ENCODE measurements at regions not wholly inside any gene's neighbourhood (a gene's known extent, or its start where the extent isn't known, plus 50 kb on each side); places are given as distances from the start of the nearest gene placed in this dataset.

- Histone ChIP-seq H3K9me3 (ENCODE audit: control insufficient read depth, insufficient read depth, low read length) (no peaks in the 10 kb centered on the region), H3K27me3 (ENCODE audit: control insufficient read depth, insufficient read depth, low read length) (no peaks in the 10 kb centered on the region), H3K27ac (ENCODE audit: low read depth, low read length) (no peak overlapping the region), H3K4me3 (ENCODE audit: low read depth, low read length) (no peak overlapping the region)
- no peak for TF ChIP-seq CTCF (IDR thresholded peaks at IDR 0.05; ENCODE audit: low read depth, low read length)
- DNase-seq (ENCODE audit: low read depth, low spot score), result no peak
- ChIA-PET POLR2A (no interaction called here), CTCF (no interaction called here)
Measured at GRCh38 chr14:87076146-87076545, 916.8 kb downstream of the GALC start.

GRCh38 chr14:87073880-87074570 lies 919.0 kb downstream of the GALC start:
- no peak for TF ChIP-seq CTCF (IDR thresholded peaks at IDR 0.05; ENCODE audit: low read depth, low read length)
- Histone ChIP-seq H3K27ac (ENCODE audit: low read depth, low read length) (no peak overlapping the region), H3K27me3 (ENCODE audit: control insufficient read depth, insufficient read depth, low read length) (no peaks in the 10 kb centered on the region), H3K9me3 (ENCODE audit: control insufficient read depth, insufficient read depth, low read length) (no peaks in the 10 kb centered on the region), H3K4me3 (ENCODE audit: low read depth, low read length) (no peak overlapping the region)
- CTCF ChIA-PET, result no interaction called here
- DNase-seq (ENCODE audit: low read depth, low spot score), result no peak
- POLR2A ChIA-PET, result no interaction called here

DNA sequence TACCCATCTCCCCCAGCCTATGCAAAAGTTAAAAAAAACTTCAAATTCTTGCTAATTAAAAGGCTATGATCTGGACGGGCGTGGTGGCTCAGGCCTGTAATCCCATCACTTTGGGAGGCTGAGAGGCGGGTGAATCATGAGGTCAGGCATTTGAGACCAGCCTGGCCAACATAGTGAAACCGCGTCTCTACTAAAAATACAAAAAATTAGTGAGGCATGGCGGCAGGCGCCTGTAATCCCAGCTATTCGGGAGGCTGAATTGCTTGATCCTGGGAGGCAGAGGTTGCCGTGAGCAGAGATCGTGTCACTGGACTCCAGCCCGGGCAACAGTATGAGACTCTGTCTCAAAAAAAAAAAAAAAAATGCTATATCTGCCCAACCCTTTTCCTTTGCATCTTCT lies 925.4 kb downstream of the GALC start:
- Histone ChIP-seq H3K9me3 (ENCODE audit: control insufficient read depth, insufficient read depth, low read length) (no peaks in the 10 kb centered on the region), H3K4me3 (ENCODE audit: low read depth, low read length) (no peak overlapping the region), H3K27ac (ENCODE audit: low read depth, low read length) (no peak overlapping the region), H3K27me3 (ENCODE audit: control insufficient read depth, insufficient read depth, low read length) (no peaks in the 10 kb centered on the region)
- CTCF ChIA-PET, result interaction anchor here (1.0 kb wide), 2 partner anchors 16 to 22 kb away, joined by 4 to 5 read pairs; no protein-coding TSS in a partner anchor
- POLR2A ChIA-PET, result no interaction called here
- no peak for DNase-seq (ENCODE audit: low read depth, low spot score)
- no peak for TF ChIP-seq CTCF (IDR thresholded peaks at IDR 0.05; ENCODE audit: low read depth, low read length)

- CTCF ChIA-PET, result interaction anchor here (1.0 kb wide), 2 partner anchors 16 to 22 kb away, joined by 4 to 5 read pairs; no protein-coding TSS in a partner anchor
- no peak for TF ChIP-seq CTCF (IDR thresholded peaks at IDR 0.05; ENCODE audit: low read depth, low read length)
- no peak for DNase-seq (ENCODE audit: low read depth, low spot score)
- POLR2A ChIA-PET, result no interaction called here
- Histone ChIP-seq H3K9me3 (ENCODE audit: control insufficient read depth, insufficient read depth, low read length) (no peaks in the 10 kb centered on the region), H3K4me3 (ENCODE audit: low read depth, low read length) (no peak overlapping the region), H3K27ac (ENCODE audit: low read depth, low read length) (no peak overlapping the region), H3K27me3 (ENCODE audit: control insufficient read depth, insufficient read depth, low read length) (no peaks in the 10 kb centered on the region)
Measured at GRCh38 chr14:87067061-87067460, 925.9 kb downstream of the GALC start.

DNA sequence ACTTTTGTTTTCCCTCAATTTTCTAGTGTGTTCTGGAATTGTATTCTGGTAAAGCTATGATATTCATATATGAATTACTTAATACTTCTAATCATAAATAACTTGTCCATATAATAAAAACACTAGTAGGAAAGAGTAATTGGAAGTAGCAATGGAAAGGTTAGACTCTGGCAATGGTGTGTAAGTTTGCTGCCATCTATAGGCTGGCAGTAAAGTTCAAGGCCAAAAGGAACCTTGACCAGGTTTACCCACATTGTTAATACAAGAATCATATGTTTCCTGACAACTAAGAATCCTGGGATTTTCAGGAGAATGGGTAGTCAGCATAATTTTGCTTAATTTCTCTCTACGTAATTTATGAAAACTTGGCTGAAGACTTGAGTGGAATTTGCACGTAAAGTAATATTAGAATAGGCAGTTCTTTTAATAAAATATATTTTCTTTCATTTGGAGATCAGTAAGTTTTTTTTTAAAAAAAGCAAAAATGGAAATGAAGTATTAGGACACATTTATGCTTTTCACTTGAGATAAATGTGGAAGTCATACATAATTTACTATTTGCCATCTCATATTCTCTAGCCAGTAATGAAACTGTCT lies 926.7 kb downstream of the GALC start:
- TF ChIP-seq CTCF (IDR thresholded peaks at IDR 0.05; ENCODE audit: low read depth, low read length), result peak; percentile 51
- ChIA-PET CTCF (interaction anchor here (1.1 to 1.8 kb wide), 4 partner anchors 10 to 128 kb away, joined by 3 to 9 read pairs (median 6); no protein-coding TSS in a partner anchor), POLR2A (no interaction called here)
- Histone ChIP-seq H3K4me3 (ENCODE audit: low read depth, low read length) (no peak overlapping the region), H3K27ac (ENCODE audit: low read depth, low read length) (no peak overlapping the region), H3K9me3 (ENCODE audit: control insufficient read depth, insufficient read depth, low read length) (no peaks in the 10 kb centered on the region), H3K27me3 (ENCODE audit: control insufficient read depth, insufficient read depth, low read length) (no peaks in the 10 kb centered on the region)
- DNase-seq (ENCODE audit: low read depth, low spot score), result no peak

Data from AG04450 (cell line).